ENCODE measurements at regions not wholly inside any gene's neighbourhood (a gene's known extent, or its start where the extent isn't known, plus 50 kb on each side); places are given as distances from the start of the nearest gene placed in this dataset.
"Not testable (repeated sequence)": the region's sequence is repeated elsewhere in the genome, so short reads cannot be mapped to it uniquely, and the experiment has no call there.

DNA sequence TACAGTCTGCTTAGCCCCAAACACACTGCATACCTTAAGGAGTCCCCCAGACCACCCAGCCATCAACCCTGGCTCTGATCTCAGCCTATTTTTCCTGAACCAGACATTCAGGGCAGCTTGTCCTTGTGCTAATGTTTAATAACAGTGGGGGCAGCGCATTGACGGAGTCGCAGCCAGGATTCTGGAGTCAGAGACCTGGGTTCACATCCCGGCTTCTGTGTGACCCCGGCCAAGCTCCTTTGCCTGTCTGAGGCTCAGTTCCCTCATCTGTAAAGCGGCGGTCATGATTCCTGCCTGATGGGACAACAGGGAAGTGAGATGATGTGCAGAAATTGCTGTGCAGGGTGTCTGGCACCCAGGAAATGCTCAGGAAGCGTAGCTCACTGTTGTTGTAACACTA lies 63.1 kb downstream of the MATN1 start:
- Mint-ChIP-seq H3K36me3 (ENCODE audit: low read depth) (no peaks in the 10 kb centered on the region), H3K27me3 (ENCODE audit: insufficient read depth) (peaks cover 18% of the 10 kb centered on the region), H3K4me3 (no peak overlapping the region), H3K4me1 (ENCODE audit: low read depth) (no peaks in the 10 kb centered on the region), H3K9me3 (no peaks in the 10 kb centered on the region), H3K27ac (no peak overlapping the region)
- DNase-seq: no peak
- TF ChIP-seq CTCF (IDR thresholded peaks at IDR 0.05): no peak

DNA sequence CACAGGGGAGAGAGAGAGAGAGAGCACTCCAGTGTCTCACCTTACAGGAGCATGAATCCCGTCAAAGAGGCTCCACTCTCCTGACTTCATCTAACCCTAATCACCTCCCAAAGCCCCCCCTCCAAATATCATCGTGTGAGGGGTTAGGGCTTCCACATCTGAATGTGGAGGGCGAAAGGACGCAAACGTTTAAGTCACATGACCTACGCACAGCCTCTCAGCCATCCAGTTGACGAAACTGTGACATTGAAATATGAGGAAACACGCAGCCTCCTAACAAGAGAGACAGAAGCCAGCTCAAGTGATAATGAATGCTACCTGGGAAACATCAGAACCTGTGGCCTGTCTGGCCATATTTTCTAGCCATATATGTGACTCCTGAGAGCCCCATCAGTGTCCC lies 63.7 kb downstream of the MATN1 start:
- Mint-ChIP-seq H3K4me3 (no peak overlapping the region), H3K36me3 (ENCODE audit: low read depth) (no peaks in the 10 kb centered on the region), H3K27ac (no peak overlapping the region), H3K9me3 (no peaks in the 10 kb centered on the region), H3K27me3 (ENCODE audit: insufficient read depth) (peaks cover 18% of the 10 kb centered on the region), H3K4me1 (ENCODE audit: low read depth) (no peaks in the 10 kb centered on the region)
- TF ChIP-seq CTCF (IDR thresholded peaks at IDR 0.05): no peak
- no peak for DNase-seq

- peaks cover 18% of the 10 kb centered on the region for H3K27me3 Mint-ChIP-seq (ENCODE audit: insufficient read depth)
- H3K4me1 Mint-ChIP-seq (ENCODE audit: low read depth); H3K4me3 Mint-ChIP-seq; DNase-seq; H3K9me3 Mint-ChIP-seq; H3K27ac Mint-ChIP-seq; H3K36me3 Mint-ChIP-seq (ENCODE audit: low read depth): not testable (repeated sequence)
Observed at GRCh38 chr1:30658375-30658774, 65.0 kb downstream of the MATN1 start.

GRCh38 chr1:30658014-30658336 lies 65.4 kb downstream of the MATN1 start:
- no peaks in the 10 kb centered on the region for H3K9me3 Mint-ChIP-seq
- H3K4me3 Mint-ChIP-seq: no peak overlapping the region
- H3K36me3 Mint-ChIP-seq (ENCODE audit: low read depth): no peaks in the 10 kb centered on the region
- no peak overlapping the region for H3K27ac Mint-ChIP-seq
- no peak for DNase-seq
- H3K4me1 Mint-ChIP-seq (ENCODE audit: low read depth): no peaks in the 10 kb centered on the region
- H3K27me3 Mint-ChIP-seq (ENCODE audit: insufficient read depth): peaks cover 17% of the 10 kb centered on the region
- no peak for TF ChIP-seq CTCF (IDR thresholded peaks at IDR 0.05)

GRCh38 chr1:30657131-30658013 lies 66.0 kb downstream of the MATN1 start:
- Mint-ChIP-seq H3K36me3 (ENCODE audit: low read depth) (no peaks in the 10 kb centered on the region), H3K4me1 (ENCODE audit: low read depth) (no peaks in the 10 kb centered on the region), H3K4me3 (no peak overlapping the region), H3K27me3 (ENCODE audit: insufficient read depth) (peaks cover 13% of the 10 kb centered on the region), H3K27ac (no peak overlapping the region), H3K9me3 (no peaks in the 10 kb centered on the region)
- no peak for DNase-seq
- TF ChIP-seq CTCF (IDR thresholded peaks at IDR 0.05): no peak

GRCh38 chr1:30656171-30656940 lies 67.0 kb downstream of the MATN1 start:
- Mint-ChIP-seq H3K27ac (no peak overlapping the region), H3K27me3 (ENCODE audit: insufficient read depth) (peaks cover 17% of the 10 kb centered on the region), H3K4me1 (ENCODE audit: low read depth) (no peaks in the 10 kb centered on the region), H3K36me3 (ENCODE audit: low read depth) (no peaks in the 10 kb centered on the region), H3K9me3 (no peaks in the 10 kb centered on the region), H3K4me3 (no peak overlapping the region)
- no peak for DNase-seq
- TF ChIP-seq CTCF (IDR thresholded peaks at IDR 0.05): no peak

All from HFFc6 (cell line).